Coronary artery (tissue), 2 donors: ENCODE measurements at regions not wholly inside any gene's neighbourhood (a gene's known extent, or its start where the extent isn't known, plus 50 kb on each side); places are given as distances from the start of the nearest gene placed in this dataset.
A peak's percentile ranks its signal among the peaks of the same experiment; 100 is the strongest.

Source experiments
- DNase-seq: peaks from one replicate; pipeline ENCODE4 v3.0.0-alpha.2; 2017; ENCODE audit warnings: low spot score
- H3K27ac ChIP-seq, 2 donors: fragments of 200-600 bp; sonication (generic); one replicate each; pipeline ENCODE4 v1.5.1; 2016 to 2019
- H3K4me3 ChIP-seq: fragments of 200-600 bp; sonication (generic); 2 replicates; pipeline ENCODE4 v1.5.1; 2016; ENCODE audit warnings: mild to moderate bottlenecking, moderate library complexity
- TF ChIP-seq, protein P1 (sequence below): fragments of 200-600 bp; sonication (generic); IDR thresholded peaks from one replicate; pipeline ENCODE4 v1.5.1; 2019; ENCODE audit warnings: antibody characterized with exemption

GRCh38 chr2:64214281-64215115 is 70.3 kb upstream of the PELI1 start:
- H3K27ac ChIP-seq: peak overlapping the region in 1 of 2 donors; percentile 65
- H3K4me3 ChIP-seq: no peak overlapping the region
- DNase-seq: no peak
- TF ChIP-seq, protein P1, sequence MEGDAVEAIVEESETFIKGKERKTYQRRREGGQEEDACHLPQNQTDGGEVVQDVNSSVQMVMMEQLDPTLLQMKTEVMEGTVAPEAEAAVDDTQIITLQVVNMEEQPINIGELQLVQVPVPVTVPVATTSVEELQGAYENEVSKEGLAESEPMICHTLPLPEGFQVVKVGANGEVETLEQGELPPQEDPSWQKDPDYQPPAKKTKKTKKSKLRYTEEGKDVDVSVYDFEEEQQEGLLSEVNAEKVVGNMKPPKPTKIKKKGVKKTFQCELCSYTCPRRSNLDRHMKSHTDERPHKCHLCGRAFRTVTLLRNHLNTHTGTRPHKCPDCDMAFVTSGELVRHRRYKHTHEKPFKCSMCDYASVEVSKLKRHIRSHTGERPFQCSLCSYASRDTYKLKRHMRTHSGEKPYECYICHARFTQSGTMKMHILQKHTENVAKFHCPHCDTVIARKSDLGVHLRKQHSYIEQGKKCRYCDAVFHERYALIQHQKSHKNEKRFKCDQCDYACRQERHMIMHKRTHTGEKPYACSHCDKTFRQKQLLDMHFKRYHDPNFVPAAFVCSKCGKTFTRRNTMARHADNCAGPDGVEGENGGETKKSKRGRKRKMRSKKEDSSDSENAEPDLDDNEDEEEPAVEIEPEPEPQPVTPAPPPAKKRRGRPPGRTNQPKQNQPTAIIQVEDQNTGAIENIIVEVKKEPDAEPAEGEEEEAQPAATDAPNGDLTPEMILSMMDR: no peak

- Histone ChIP-seq H3K4me3 (no peak overlapping the region), H3K27ac (no peak overlapping the region)
- TF ChIP-seq, protein P1: no peak
- no peak for DNase-seq
Observed at GRCh38 chr2:64217198-64217869, 73.1 kb upstream of the PELI1 start.

- TF ChIP-seq, protein P1: no peak
- no peak for DNase-seq
- no peak overlapping the region for H3K4me3 ChIP-seq
- no peak overlapping the region for H3K27ac ChIP-seq
Observed at GRCh38 chr2:64218137-64218802, 74.0 kb upstream of the PELI1 start.

DNA sequence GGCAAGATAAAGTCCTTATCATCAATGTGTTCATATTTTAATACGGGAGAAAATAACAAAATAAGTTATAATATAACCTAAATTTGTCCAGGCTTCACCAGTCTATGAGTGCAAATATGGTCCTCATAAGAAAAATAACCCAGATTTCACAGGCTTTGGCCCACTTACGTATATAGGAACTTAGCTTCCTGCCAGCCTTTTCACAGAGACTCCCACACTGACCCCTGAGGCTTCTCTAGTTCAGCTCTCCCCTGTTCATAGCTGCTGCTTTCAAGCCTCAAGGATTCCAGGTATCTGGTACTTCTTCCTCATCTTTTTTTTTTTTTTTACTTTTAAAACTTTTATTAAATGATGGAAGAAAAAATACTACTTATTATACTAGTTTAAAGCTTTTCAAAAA is 74.9 kb upstream of the PELI1 start:
- H3K27ac ChIP-seq: no peak overlapping the region
- DNase-seq: no peak
- TF ChIP-seq, protein P1: no peak

DNA sequence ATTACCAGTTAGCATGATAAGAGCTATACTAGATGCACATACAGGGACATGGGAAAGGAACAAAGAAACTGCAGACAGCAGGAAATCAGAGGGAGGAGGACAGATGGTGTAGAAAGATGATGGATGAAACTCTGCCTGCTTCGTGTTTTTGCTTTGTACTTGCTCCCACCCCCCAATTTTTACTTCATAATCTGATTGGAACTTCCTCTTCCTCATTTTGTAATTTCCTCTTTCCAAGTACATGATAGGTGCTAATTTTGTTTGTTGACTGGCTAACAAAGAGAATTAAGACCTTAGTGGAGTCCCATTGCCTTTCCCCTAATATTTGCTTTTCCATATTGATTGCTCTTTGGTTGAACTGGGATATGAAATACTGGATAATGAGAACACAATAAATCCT is 76.0 kb upstream of the PELI1 start:
- Histone ChIP-seq H3K4me3 (no peak overlapping the region), H3K27ac (no peak overlapping the region)
- no peak for DNase-seq
- TF ChIP-seq, protein P1: no peak

More for the DNA sequence above, 74.9 kb upstream of the PELI1 start:
- no peak overlapping the region for H3K4me3 ChIP-seq

DNA sequence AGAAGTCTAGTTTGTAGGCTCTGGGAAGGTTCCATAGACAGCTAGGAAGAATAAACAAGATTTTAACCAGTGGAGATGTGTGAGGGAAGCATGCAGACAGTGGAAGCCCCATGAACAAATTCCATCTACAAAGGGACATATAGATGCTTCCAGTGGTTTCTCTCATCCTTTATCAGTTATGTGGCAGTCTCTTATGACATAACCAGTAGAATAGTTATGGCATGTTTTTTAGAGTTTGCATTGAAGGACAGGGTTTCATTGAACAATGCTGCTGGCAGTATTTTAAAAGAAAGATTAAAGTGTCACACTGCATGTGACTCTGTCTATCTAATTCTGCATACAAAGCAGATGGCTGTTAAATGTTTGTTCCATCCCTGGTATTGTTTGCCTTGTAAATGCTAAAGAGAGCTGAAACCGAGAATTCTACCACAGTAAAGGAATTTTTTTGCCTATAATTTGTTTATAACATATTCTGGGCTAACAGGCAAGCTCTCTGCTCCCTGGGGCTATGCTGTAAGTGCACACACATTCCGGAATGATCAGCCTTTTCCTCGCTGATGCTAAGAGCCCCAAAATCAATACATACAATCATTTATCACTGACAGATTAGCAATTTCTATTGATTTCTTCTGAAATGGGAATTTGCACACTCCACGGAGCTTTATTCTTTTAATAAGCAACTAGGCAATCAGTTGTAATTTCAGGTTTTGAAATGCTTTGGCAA is 76.8 kb upstream of the PELI1 start:
- TF ChIP-seq, protein P1: no peak
- no peak overlapping the region for H3K27ac ChIP-seq
- DNase-seq: no peak
- no peak overlapping the region for H3K4me3 ChIP-seq
